Tibial nerve (tissue), 4 donors: ENCODE measurements at regions not wholly inside any gene's neighbourhood (a gene's known extent, or its start where the extent isn't known, plus 50 kb on each side); places are given as distances from the start of the nearest gene placed in this dataset.

Experiments used
- CTCF ChIP-seq, 5 experiments: fragments of 200-600 bp in 3 of 5; fragments of 450-650 bp in 2 of 5; sonication (generic) in 3 of 5; IDR thresholded peaks; one replicate each; pipeline ENCODE4 v1.5.1; 2016 to 2019; ENCODE audit warnings: antibody characterized with exemption in 5 of 5, mild to moderate bottlenecking in 3 of 5, moderate library complexity in 2 of 5
- EP300 ChIP-seq, 2 donors: sonication (generic); formaldehyde crosslinking; IDR thresholded peaks; one replicate each; pipeline ENCODE4 v1.6.1; 2017; ENCODE audit warnings: antibody characterized with exemption in 2 of 2, mild to moderate bottlenecking in 1 of 2

- no peak for TF ChIP-seq EP300 (IDR thresholded peaks at IDR 0.05)
- no peak for TF ChIP-seq CTCF (IDR thresholded peaks at IDR 0.05)
These were observed 182.1 kb upstream of the SALL3 start for GRCh38 chr18:78797499-78797898.
